ENCODE measurements at regions not wholly inside any gene's neighbourhood (a gene's known extent, or its start where the extent isn't known, plus 50 kb on each side); places are given as distances from the start of the nearest gene placed in this dataset.
"Not testable (repeated sequence)": the region's sequence is repeated elsewhere in the genome, so short reads cannot be mapped to it uniquely, and the experiment has no call there.

DNA sequence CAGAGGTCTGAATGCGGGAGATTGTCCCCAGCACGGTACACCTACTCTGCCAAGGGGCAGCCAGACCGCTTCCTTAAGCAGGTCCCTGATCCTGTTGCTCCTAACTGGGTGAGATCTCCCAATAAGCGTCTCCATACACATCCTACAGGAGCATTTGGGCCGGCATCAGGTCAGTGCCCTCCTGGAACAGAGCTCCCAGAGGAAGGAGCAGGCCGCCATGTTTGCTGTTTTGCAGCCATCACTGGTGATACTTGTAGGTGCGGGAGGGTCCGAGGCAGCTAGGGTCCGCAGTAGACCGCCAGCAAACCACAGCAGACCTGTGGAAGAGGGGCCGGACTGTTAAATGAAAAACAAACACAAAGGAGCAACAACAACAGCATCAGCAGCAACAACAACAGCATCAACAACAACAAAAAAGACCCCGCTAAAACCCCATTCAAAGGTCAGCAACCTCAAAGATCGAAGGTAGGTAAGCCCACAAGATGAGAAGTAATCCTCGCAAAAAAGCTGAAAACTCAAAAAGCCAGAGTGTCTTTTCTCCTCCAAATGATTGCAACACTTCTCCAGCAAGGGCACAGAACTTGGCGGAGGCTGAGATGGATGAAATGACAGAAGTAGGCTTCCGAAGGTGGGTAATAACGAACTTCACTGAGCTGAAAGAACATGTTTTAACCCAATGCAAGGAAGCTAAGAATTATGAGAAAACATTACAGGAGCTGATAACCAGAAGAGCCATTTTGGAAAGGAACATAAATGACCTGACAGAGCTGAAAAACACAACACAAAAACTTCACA, 79.0 kb upstream of the CDH7 start:
- no peak for DNase-seq (ENCODE audit: low read depth, low spot score)

DNA sequence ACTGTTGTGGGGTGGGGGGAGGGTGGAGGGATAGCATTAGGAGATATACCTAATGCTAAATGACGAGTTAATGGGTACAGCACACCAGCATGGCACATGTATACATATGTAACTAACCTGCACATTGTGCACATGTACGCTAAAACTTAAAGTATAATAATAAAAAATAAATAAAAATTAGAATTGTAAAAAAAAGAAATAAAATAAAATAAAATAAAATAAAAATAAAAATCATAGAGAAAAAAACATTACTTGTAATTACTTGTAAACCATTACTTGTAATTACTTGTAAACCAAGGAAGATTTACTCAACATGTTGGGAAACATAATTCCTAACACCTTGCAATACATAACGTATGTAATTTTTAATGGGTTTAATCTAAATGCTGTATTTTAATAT, 80.7 kb upstream of the CDH7 start:
- DNase-seq (ENCODE audit: low read depth, low spot score) = not testable (repeated sequence)

DNA sequence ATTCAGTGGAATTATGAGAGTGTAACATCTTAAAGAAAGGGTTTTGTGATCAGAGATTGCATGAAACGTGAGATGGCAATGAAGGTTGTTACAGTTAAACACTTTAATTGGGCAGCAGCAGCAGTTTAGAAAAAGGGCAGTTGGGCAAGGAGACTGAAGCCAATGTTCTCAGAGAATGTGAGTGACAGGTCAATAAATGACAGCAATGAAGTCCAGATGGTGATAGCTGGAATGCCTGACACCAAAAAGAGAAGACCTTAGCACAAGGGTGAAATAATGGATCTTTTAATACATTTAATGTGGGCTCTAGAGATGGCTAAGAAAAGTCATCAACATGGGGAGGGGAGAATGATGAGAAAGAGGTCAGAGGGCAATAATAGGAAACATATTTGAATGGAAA, 89.4 kb upstream of the CDH7 start:
- DNase-seq (ENCODE audit: low read depth, low spot score) = no peak

DNA sequence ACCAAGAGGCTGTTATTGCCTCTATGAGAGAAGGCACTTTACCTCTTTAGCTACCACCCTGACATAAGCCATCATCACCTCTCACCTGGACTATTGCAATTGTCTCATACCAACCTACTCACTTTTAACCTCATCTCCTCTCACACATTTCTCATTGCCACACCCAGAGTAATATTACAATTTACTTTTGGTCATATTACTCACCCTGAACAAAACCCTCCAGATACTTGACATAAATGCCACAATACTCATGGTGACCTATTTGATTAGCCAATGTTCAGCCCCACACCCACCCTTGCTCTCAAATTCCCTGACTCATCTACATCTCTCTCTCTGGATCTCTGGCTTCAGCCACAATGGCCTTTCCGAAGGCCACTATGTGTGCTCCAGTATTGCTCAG, 90.9 kb upstream of the CDH7 start:
- DNase-seq (ENCODE audit: low read depth, low spot score) = no peak

DNA sequence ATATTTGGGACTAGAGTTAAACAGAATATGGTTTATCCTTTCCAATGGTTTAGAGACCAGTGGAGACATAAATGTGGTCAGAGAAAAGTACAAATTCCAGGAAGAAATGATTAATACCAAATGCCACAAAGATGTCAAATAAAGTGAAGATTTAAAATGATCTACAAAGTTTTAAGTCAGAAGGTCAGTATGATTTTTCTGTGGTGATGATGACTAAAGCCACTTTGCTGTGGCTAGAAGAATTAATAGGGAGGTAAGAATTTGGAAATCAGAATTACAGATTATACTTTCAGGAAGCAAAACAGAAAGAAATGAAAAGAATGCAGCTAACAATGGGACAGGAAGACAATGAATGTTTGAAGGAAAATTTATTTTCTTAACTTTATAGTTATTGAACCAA, 91.5 kb upstream of the CDH7 start:
- DNase-seq (ENCODE audit: low read depth, low spot score) = no peak

DNA sequence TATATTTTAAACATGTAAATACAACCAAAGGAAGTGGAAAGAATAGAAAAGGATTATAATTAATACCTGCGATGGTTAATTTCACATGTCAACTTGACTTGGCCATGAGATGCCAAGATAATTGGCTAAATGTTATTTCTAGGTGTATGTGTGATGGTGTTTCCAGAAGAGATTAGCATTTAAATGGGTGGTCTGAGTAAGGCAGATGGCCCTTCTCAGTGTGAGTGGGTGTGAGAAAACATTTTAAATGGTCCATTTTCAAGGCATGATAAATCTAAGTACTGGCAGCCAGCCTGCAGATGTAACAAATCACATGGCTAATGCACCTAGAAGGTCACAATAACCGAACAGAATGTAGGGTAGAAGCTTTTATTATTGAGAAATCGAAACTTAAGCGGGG, 99.6 kb upstream of the CDH7 start:
- DNase-seq (ENCODE audit: low read depth, low spot score) = no peak

DNA sequence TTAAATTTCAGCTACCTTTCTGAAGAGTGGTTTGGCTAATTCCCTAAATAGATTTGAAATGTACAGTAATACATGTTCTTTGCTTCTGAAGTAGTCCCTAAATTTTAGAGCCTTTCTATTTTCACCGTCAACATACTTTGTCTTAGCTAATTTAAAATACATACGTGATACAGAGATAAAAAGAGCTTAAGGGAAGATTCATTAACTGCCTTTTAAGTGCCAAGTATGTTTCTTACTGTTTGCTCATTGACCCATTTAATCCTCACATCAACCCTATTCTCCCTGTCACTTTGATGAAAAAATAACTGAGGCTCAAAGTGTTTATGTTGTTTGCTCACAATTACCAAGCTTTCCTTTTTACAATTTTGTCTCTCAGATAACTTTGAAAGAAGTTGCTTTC, 118.6 kb upstream of the CDH7 start:
- DNase-seq (ENCODE audit: low read depth, low spot score) = no peak

DNA sequence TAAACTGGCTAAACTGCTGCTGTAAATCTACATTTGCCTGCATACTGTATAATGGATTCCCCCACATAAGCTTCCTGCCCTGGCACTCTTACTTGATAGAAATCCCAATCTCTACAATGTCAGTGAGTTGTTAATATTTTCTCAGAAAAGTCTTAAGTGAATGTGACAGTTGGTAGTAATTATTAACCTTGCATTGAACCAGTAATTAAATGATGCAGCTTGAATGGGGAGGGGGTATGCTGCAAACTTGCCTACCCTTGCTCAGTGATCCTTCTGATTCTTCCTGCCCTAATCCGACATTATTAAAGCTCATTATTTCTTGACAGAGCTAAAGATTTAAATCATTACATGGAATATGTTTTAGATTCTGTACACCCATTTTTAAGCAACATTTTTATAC, 119.0 kb upstream of the CDH7 start:
- no peak for DNase-seq (ENCODE audit: low read depth, low spot score)

DNA sequence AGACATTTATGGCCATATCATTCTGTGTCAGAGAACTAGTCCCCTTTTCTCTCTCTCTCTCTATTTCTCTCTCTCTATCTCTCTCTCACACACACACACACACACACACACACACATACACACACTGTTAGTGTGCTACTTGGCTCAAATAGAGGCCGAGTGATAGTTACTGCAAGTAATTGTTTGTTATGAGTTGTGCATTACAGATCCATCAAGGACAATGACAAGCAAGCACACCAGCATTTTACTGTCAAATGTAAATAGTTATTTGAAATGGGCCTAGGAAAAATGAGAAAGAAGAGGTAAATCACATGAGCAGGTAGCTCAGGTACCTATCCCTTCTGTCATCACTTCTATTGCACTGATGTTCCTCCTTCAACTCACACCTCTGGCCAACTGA, 122.4 kb upstream of the CDH7 start:
- no peak for DNase-seq (ENCODE audit: low read depth, low spot score)

DNA sequence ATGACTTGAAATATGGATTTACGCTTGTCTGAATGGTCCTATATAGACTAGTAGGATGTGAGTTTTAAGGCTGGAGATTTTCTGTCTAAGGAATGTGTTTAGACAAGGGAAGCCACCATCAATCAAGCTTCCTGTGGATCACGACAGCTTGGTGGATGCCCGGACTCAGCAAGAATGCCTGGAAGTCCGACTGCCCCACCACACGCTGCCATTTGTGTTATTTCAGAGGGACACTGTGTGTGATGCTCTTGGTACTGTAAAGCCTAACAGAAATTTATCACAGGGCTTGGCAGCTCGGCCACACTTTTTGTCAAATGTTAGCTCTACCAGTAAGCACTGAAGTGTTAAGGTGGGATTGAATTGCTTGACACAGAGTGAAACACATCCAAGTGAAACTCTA, 127.1 kb upstream of the CDH7 start:
- DNase-seq (ENCODE audit: low read depth, low spot score) = peak; percentile 41

DNA sequence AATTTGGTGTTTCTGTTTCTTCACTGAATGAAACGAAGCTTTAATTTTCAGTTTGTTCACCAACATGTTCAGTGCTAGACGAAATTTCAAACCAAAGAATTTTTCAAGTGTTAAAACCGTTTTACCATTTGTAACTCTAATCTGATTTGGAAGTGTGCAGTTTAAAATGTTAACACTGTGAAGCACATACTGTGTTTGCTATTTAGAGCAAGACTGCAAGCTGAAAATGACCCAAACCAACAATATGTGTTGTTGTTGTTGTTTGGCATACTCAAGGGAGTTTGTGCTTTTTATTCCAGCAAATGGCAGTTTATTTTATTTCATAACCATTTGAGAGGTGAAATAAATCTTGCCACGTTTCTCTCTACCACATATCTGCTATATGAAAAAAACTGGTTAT, 128.4 kb upstream of the CDH7 start:
- DNase-seq (ENCODE audit: low read depth, low spot score) = no peak

DNA sequence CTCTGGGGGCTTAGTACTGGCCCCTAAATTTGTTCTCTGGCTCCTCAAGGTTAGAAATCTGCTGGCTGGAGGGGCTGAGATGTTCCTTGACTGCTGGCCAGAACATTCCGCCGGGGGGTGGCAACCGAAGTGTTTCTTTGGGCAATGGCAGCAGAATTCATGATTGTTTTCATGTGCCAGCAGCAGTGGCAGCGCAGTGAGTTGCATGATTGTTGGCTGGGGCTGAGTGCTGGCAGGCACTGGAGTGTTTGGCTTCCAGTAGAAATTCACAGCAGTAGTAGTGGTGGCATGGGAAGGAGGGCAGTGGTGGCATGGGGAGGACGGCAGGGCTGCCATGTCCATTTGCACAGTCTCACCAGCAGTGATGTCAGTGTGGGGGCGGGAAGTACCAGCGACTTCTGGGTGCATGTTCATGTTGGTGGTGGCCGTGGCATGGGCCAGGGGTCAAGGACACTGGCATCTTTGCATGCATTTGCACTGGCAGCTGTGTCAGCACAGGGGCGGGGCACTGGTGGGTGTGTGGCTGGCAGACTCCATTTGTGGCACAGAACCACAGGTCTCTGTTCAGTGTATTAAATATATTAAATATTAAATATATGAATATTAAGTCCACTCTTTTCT, 130.6 kb upstream of the CDH7 start:
- no peak for DNase-seq (ENCODE audit: low read depth, low spot score)

DNA sequence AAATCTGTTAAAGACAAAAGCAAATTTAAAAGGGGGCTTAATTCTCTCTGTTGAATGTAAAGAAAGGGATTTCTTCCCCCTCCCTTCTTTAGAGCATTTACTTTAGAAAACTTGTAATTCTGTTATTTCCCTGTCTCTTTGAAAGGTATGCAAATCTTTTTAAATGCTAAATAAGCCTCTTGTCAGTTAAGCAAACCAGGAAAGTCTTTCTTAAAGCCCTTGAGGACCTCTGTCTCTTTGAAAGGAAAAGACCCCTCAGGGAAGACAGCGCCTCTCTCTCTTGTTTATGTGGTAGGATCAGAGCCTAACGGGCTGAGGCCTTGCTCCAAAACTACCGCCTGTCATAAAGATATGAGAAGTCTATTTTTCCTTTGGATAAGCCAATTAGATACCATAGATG, 139.9 kb upstream of the CDH7 start:
- peak; percentile 83 for DNase-seq (ENCODE audit: low read depth, low spot score)

DNA sequence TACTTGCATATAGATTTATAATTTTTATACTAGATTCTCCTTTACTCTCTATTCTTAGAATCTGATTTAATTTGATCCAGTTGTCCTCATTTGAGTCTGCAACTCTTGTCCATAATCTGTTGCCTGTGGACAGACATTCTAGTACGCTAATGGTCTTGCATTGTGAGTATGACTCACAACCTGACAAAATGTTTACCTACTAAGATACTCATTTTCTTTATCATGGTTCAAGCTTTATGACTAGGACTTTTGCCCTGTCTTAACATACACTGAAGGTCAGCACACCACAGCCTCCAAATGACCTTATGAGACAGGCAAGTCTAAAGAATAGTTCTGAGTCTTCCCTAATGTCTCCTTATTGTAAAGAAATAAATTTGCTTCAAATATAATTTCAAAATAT, 142.3 kb upstream of the CDH7 start:
- no peak for DNase-seq (ENCODE audit: low read depth, low spot score)

DNA sequence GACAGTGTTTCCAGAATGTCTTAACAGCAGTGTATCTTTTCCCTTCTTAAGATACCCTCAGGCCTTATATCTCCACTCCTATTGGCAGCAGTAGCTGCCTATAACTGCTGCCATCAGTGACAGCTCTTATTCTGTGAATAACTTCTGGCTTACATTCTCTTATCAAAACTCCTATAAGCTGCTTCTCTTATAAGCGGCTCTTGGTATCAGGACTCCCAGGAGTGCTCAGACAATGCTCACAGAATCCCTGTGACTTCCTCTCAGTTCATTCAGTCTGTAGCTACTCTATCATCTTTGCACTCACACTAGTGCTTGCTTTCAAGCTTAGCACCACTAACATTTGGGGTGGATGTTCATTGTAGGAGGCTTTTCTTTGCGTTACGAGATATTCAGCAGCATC, 143.7 kb upstream of the CDH7 start:
- DNase-seq (ENCODE audit: low read depth, low spot score) = no peak

DNA sequence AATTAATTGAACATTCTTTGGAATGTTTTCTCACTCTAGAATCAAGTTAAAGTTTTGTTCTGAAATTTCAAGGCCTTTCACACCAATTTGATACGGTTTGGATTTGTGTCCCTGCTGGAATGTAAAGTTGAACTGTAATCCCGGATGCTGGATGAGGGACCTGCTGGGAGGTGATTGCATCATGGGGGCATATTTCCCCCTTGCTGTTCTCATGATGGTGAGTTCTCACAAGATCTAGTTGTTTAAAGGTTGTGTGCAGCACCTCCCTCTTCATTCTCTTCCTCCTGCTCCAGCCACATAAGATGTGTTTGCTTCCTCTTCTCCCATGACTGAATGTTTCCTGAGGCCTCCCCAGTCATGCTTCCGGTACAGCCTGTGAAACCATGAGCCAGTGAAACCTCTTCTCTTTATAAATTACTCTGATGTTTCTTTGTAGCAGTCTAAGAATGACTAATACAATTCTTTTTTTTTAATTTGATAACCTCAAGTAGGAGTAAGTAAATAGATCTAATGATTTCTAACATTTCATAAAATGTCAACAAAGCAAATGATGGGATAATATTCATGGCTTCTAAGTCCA, 144.2 kb upstream of the CDH7 start:
- DNase-seq (ENCODE audit: low read depth, low spot score) = no peak

DNA sequence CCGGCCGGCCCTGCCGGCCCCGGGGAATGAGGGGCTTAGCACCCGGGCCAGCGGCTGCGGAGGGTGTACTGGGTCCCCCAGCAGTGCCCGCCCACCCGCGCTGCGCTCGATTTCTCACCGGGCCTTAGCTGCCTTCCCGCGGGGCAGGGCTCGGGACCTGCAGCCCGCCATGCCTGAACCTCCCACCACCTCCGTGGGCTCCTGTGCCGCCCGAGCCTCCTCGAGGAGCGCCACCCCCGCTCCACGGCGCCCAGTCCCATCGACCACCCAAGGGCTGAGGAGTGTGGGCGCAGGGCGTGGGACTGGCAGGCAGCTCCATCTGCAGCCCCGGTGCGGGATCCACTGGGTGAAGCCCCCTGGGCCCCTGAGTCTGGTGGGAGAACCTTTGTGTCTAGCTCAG, 145.5 kb upstream of the CDH7 start:
- not testable (repeated sequence) for DNase-seq (ENCODE audit: low read depth, low spot score)

DNA sequence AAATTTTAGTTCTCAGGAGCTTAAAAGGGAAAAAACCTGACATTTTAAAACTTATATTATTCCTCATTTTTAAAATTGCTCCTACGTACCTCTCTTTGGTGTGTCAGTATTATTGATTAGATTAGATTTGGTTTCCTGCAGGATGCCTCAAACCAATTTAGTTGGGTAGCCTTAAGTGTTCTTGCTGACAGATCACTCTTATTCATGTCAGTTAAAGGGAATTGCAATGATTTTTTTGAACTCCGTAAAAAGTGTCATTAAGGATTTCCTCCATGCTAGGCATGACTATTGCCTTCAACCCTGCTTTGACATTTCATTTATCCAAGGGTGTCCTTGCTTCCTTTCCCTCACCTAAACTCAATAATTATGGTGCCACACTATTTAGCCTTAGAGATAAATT, 149.0 kb upstream of the CDH7 start:
- DNase-seq (ENCODE audit: low read depth, low spot score) = no peak

DNA sequence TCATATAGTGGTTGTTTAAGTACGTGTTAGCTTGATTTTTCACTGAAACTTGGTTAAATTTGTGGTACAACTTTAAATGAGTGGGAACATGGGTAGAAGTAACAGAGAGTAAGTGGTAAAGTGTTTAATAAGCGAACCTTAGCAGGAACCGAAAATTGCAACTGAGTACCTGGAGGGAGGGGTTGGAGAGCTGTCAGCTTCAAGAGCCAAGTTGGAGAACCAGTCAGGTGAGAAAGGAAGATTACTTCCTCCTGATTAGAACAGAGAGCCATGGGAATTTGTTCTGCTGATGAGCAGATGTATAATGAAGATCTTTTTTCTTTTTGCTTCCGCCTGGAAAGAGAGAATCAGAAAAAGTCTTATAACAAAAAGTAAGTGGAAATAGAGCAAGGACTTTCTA, 158.4 kb upstream of the CDH7 start:
- peak; percentile 18 for DNase-seq (ENCODE audit: low read depth, low spot score)

DNA sequence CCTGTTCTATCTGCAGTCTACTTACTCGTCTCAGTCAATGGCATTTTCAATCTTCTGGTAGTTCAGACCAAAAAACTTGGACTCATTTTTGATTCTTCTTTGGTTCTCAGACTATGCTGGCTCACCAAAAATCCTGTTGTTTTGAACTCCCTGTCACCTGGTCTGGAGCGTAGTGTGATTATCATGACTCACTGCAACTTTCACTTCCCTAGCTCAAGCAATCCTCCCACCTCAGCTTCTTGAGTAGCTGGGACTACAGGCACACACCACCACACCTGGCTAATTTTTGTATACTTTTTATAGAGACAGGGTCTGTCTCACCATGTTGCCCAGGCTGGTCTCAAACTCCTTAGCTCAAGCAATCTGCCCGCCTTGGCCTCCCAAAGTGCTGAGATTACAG, 163.3 kb upstream of the CDH7 start:
- no peak for DNase-seq (ENCODE audit: low read depth, low spot score)

DNA sequence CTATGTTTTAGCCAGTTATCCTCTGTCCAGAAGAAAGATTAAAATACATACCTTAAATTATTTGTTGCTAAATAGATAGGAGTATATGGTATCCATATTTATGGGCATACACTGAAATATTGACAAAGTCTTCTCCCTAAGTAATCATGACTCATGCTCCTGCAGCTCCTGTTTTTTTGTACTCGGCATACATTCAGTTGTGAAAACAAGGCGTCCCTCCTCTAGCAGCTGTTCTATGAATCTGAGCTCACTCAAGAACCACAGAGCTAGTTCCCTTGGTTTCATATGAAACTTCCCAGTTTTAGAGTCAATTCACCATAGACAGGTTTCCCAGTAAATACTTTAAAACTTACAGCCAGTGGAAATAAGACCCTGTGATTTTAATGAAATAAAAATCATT, 168.7 kb upstream of the CDH7 start:
- DNase-seq (ENCODE audit: low read depth, low spot score) = not testable (repeated sequence)

DNA sequence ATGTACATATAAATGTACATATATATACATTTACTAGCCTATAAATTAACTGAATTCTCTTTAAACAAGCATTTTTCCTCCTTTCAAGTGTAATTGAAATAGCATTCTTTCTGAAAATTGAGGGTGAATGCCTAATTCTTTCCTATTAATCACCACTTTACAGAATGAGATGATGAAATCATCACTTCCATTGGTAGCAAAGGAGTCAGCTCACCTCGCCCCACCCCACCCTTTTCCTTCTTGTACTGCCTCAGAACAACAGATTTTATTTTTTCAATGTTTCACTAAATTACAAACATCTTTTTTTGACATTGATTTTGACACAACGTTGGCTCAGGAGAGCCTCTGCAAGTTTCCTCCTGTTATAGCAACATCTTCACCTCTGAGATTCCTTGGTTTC, 181.9 kb upstream of the CDH7 start:
- no peak for DNase-seq (ENCODE audit: low read depth, low spot score)

DNA sequence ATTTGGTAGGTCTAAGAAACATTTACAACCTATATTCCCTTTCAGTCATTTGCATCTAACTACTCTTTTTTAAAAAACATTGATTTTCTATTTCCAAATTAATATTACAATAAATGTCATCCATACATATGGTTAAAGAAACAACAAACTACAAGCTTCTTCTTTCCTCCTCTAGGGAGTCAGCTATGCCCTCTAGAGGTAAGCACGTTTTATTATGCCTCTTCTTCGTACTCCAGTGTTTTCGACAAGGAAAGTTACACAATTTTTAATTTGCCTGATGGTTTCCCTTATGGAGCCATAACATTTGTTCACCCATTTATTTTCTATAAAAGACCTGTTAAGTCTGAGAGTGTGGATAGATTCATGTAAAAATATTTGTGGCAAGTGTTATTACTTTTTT, 183.4 kb upstream of the CDH7 start:
- no peak for DNase-seq (ENCODE audit: low read depth, low spot score)
